ENCODE measurements at regions not wholly inside any gene's neighbourhood (a gene's known extent, or its start where the extent isn't known, plus 50 kb on each side); places are given as distances from the start of the nearest gene placed in this dataset.

GRCh38 chr2:180564051-180564450 is 416.4 kb upstream of the UBE2E3 start:
- in situ Hi-C loops (cut with MboI; ENCODE audit: low pct_unique_long_range_greater_than_20kb, low sequenced_read_pairs, unreplicated experiment), result no loop called here
- TF ChIP-seq CTCF (IDR thresholded peaks at IDR 0.05; ENCODE audit: extremely low read depth, insufficient read depth, missing control alignments), result no peak
- no peak for DNase-seq (ENCODE audit: low spot score)

- no peak for DNase-seq (ENCODE audit: low spot score)
- no peak for TF ChIP-seq CTCF (IDR thresholded peaks at IDR 0.05; ENCODE audit: extremely low read depth, insufficient read depth, missing control alignments)
- in situ Hi-C loops (cut with MboI; ENCODE audit: low pct_unique_long_range_greater_than_20kb, low sequenced_read_pairs, unreplicated experiment), result no loop called here
Measured at GRCh38 chr2:180562378-180562777, 418.0 kb upstream of the UBE2E3 start.

- no peak for DNase-seq (ENCODE audit: low spot score)
- in situ Hi-C loops (cut with MboI; ENCODE audit: low pct_unique_long_range_greater_than_20kb, low sequenced_read_pairs, unreplicated experiment), result no loop called here
- TF ChIP-seq CTCF (IDR thresholded peaks at IDR 0.05; ENCODE audit: extremely low read depth, insufficient read depth, missing control alignments), result no peak
Measured at GRCh38 chr2:180559771-180560170, 420.6 kb upstream of the UBE2E3 start.

- DNase-seq (ENCODE audit: low spot score), result no peak
- in situ Hi-C loops (cut with MboI; ENCODE audit: low pct_unique_long_range_greater_than_20kb, low sequenced_read_pairs, unreplicated experiment), result no loop called here
- no peak for TF ChIP-seq CTCF (IDR thresholded peaks at IDR 0.05; ENCODE audit: extremely low read depth, insufficient read depth, missing control alignments)
Measured at GRCh38 chr2:180559038-180559437, 421.4 kb upstream of the UBE2E3 start.

- TF ChIP-seq CTCF (IDR thresholded peaks at IDR 0.05; ENCODE audit: extremely low read depth, insufficient read depth, missing control alignments), result no peak
- in situ Hi-C loops (cut with MboI; ENCODE audit: low pct_unique_long_range_greater_than_20kb, low sequenced_read_pairs, unreplicated experiment), result no loop called here
- DNase-seq (ENCODE audit: low spot score), result no peak
Measured at GRCh38 chr2:180555391-180555965, 424.9 kb upstream of the UBE2E3 start.

GRCh38 chr2:180554330-180554729 is 426.1 kb upstream of the UBE2E3 start:
- in situ Hi-C loops (cut with MboI; ENCODE audit: low pct_unique_long_range_greater_than_20kb, low sequenced_read_pairs, unreplicated experiment), result no loop called here
- no peak for DNase-seq (ENCODE audit: low spot score)
- no peak for TF ChIP-seq CTCF (IDR thresholded peaks at IDR 0.05; ENCODE audit: extremely low read depth, insufficient read depth, missing control alignments)
